CD1c-positive myeloid dendritic cell (primary cell): ENCODE measurements at regions not wholly inside any gene's neighbourhood (a gene's known extent, or its start where the extent isn't known, plus 50 kb on each side); places are given as distances from the start of the nearest gene placed in this dataset.

Experiments
- DNase-seq: peaks from one replicate; pipeline ENCODE4 v3.0.0-alpha.2; 2016; ENCODE audit errors: extremely low spot score

DNA sequence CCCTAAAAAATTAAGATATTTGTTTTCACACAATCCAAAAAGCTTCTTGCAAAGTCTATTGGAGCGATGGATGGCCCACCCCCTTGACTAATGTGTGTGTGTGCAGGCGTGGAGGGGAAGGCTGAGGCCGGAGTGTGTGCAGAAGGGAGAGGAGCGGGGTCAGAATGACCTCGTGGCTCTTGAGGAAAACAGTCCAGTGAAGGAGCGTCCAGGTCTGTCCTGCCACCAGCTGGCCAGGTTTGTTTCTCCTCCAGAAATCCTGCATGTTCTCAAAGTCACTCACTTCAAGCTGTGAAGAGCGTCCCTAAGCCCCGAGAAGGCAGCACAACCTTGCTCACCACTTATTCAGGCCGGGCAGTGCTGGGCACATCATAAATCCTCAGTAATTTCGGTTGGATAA, 69.5 kb upstream of the SSX2IP start:
- no peak for DNase-seq

DNA sequence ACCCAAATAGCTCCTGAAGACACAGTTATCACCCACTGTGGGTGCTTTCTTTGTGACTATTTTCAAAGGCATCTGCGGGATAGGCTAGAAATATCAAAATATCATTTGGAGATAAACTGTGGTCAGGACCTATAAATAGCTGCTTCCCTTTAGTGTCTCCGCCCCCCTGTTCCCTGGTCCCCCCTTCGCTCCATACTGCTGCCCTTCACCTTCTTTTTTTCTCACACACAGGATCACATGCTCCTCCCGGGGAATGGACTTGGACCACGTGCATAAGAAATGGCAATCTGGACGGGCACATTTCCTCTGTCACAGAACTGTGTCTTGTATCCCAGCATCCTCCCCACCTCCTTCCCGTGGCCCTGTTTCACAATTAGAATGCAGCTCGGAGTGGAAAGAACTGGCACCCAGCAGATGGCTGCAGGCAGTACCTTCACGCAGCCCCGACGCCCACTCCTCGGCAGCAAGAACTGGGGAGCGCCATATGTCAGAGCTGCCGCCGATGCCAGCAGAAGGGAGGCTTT, 68.8 kb upstream of the SSX2IP start:
- DNase-seq = peak; percentile 63

DNA sequence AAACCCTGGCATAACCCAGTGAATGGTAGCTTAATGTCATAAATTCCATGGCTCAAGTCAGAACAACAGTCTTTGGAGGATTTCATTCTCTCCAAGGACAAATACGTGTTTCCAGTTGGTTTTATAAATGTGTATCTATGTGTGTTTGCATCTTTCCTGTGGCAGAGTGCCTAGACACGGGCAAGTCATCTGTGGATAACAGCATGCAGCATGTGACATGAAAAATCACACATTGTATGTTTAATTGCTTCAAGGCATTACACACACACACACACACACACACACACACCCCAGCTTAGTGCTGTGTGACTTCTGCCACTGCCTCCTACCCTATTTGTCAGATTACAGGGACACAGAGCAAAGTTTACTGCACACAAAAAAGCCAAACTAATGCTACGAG, 68.2 kb upstream of the SSX2IP start:
- DNase-seq = no peak

DNA sequence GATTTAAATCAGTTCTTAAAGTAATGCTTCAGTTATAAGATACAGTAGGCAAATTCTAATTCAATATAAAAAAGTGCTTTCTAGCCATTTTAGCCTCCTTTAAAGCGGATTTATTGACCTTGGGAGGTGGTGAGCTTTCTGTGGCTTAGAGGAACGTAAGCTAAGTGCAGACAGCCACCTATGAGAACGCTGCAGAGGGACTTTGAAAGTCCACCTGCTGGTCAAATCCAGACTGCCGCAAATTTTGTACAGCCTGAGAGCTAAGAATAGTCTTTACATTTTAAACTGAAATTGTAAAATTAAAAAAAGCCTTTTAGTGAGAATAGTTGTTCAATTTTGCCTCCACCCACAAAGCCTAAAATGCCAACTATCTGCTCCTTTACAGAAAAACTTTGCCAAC, 67.0 kb upstream of the SSX2IP start:
- no peak for DNase-seq

DNA sequence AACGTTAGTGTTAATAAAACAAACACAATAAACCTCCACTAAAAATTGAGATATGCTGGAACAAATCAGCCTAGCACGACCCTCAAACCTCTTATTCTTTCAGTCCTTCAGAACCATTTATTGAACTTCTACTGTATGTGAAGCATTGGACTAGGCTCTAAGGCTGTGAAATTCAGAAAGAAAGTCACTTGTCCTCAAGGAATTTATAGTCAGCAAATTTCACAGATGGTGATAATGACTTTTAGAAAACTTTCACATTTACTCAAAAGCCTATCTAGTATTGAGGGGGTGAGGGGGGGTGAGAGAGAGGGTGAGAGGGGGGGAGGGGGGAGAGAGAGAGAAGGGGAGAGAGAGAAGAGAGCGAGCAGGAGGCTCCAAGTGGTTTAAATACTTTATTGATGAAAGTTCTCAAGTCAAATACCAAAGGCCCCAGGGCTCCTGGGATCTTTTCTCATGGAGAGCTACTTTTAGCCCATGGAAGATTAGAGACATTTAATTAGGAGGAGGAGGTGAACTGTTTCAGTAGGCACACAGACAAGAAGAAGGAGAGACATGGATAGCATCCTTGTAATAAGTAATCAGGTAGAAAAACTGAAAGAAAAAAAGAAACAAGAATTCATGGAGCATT, 66.3 kb upstream of the SSX2IP start:
- DNase-seq = no peak

DNA sequence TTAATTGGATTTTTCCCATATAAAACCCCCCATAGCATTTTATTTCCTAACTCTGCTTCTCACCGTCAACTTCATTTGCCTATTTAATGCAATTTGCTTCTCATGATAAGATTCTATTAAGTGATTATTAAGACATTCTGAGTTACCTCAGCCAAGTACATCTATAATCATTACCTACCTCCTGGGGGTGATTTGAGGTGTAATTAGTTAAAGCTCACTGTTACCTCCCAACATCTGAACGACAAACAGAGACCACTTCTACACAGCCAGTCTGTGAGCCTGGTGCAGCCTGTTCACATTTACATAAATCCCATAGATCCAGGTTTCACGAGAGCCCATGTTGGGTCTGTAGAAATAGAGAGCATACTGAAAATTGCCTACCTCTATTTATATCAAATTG, 65.7 kb upstream of the SSX2IP start:
- DNase-seq = no peak

DNA sequence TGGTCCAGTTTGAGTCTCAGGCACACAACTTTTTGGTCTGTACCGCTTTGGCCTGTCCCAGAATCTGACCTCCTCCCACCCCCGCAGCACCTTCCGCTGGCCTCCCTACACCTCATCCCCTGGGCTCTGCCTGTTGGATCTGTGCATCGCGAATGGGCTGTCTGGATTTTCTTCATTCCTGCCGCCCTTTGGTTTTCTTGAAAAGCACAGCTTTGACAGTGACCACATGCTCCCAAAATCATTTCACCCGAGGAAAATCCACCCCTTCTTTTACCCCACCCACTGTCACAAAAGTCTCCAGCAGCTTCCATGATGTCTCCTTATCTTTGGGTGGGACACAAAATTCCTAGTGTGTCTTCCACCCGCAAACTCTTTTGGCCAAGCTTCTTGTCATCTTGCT, 65.0 kb upstream of the SSX2IP start:
- DNase-seq = no peak

DNA sequence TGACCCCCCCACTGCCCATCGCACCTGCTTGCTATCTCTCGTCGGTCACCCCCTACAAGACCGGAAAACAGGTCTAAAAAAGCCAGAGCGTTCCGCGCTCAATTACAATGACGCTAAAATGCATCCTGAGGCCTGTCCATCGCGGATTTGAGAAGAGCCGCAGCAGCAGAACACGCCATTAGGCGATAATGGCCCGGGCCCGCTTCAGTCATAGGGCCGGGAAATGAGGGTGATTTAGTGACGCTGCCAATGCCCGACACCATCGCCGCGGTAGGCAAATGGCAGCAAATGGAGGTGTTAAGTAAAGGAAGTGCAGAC, 64.1 kb upstream of the SSX2IP start:
- no peak for DNase-seq

DNA sequence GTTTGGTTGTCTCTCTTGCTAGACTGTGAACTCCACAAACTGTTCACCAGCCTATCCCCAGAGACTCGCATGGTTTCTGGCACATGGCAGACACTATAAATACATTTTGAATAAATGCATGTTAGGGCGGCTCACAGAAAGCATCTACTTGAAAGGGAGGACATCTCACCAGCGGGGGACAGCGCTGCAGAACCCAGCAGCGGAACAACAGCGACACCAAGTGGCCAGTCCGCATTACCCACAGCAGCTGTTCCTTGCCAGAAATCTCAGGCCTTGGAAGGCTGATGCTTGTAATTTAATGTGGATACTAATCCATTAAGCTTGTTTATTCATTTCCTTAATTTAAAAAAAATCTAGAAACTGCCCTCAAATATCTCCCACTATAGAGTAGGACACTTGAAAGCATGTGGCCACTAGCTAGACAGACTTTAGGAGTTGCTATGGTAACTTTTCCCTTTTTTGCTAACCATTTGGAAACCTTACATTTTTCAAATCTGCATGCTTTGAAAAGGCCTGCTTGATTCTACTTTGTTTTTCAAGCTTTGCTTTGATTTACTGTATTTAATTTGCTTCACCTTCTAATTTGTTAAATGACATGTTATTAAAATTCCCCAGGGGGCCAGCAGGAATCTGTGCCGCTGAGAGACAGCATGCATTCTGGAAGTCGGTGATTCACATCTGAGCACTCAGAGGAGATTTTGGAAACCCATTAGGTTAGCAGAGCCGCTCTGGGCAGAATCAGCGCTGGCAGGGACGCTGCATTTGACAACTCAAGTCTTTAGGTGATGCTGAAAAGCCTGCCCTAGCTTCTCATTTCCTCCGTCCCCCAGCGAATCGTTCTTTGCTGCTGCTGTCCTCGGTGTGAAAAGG, 63.5 kb upstream of the SSX2IP start:
- DNase-seq = peak; percentile 69

DNA sequence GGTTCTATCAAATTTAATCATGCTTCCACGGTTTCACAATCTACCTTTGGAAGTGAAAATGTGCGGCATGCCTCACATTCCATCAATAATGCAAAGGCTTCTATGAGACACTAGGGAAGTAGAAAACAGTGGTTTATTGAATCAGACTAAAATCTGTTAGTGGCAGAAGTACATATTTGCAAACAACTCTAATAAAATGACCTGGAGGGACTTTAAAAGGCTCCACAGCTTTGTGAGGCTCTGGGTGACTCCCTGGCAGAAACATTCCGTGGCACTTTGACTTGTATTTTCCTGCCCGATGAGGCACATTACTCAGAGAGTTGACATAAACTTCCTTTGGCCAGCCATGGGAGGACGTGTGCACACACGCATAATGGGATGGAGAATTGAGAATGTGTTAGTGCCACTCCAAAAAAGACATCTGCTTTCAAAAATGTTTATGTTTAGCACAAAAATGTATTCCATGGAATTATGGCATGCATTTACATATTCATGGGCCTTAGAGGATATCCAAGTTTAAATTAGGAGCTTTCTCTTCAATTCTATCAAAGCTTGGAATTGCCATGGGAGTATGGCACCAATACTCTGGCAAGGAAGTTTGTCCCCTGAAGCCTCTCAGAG, 60.0 kb upstream of the SSX2IP start:
- DNase-seq = no peak

DNA sequence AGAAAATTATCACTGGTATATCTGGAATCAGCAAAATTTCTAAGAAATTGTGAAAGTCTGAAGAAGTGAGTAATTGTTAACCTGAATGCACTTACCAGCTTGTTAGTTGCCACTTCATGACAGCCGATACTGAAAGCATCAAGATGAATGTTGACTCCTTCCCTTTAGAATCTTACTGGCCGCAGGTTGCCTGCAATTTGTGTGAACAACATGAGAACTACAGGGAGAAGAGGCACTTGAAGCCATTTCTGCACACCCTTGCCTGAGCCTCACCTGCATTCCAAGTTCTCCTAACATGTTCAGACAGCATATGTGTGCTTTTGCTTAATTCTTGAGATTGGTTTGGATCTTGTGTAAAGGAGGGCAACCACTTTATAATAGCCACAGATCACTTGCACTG, 59.2 kb upstream of the SSX2IP start:
- no peak for DNase-seq

DNA sequence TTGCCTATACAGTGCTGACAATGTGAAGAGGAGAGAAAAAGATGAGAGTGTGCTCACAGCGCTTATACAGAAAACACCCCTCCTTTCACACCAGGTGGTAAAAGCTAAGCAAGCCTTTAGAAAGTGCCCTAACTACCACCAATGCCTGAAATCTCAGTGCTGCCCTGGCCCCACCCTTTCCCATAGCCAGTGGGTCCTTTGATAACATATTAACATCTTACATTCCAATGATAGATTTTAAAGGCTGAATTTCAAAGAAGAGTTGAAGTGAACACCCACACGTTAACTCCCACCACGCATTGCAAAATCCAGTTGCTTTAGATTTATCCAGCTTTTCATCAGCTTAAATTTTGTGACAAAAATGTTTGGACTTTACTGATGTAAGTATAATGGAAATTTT, 58.1 kb upstream of the SSX2IP start:
- no peak for DNase-seq

DNA sequence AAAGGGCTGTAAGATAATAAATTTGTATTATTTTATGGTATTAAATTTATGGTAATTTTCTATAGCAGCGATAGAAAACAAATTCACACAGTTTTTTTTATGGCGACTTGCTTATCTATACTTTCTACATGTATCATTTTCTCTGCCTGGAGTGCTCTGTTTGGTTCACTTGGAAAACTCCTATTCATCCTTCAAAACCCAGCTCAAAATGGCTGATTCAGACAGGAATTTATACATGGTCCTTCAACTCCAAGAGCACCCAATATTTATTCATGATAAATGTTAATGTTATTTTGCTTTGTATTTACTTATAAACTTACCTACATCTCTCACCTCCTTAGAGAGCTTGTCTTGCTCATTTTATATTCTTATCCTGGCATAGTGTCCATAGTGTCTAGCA, 55.6 kb upstream of the SSX2IP start:
- DNase-seq = no peak

DNA sequence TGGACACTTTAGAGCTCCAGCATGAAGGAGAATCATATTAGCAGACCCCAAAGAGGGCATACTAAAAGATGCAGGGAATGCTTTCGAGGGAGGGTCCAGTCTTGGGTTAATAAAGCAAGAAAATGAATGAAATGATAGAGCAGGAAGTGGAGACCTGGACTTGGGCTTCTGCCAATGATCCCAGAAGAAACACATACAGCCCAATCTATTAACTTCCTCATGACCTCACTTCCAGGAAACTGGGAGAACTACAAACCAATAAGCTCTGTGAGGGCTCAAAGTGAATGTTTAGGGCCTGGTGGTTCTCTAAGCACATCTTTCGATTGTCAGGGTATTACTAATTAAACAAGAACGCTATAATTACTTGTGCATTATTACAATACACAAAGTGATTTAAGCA, 53.6 kb upstream of the SSX2IP start:
- no peak for DNase-seq

DNA sequence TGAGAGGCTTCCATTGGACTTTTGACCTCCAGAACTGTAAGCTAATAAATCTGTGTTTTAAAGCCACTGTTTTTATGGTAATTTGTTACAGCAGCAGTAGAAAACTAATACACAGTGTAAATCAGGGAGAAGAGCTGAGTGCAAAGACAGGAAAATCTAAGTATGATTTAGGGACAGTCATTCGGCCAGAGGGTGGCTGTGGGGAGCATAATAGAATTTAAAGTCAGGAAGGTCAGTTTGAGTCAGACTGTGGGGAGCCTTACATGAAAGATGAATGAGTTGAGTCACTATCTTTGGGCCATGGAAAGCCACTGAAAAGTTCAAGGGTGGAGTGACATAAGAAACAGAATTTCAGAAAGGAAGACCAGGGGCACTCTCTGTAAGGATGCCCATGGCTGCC, 52.4 kb upstream of the SSX2IP start:
- DNase-seq = no peak

DNA sequence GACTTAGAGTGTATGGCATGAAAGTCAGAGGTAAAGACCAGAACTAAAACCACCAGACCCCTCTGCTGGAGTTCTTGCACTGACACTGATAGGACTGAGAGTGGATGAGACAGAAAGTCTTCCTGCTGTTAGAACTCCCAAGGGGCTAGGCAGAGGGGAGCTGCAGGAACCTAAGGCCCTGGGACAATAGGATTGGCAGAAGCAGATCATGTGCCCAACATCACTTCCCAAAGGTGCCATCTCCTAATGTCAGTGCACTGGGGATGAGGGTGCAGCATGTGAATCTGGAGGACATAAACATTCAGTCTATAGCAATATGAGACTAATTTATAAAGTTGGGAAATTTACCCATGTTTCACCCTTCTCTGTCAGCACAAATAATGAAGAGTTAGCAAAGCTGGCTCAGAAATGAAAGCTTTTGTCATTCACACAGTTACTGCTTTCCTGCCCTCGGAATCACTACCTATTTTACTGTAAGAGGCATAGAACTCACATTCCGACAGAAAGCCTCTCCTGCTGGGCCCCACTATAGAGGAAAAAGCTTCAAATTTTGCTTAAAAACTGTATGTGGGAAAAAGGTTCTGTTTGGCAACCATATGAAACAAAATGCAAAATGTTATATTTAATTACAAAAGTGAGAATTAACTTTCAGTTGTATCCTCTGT, 49.9 kb upstream of the SSX2IP start:
- DNase-seq = no peak
